Midbrain (tissue), 1 donor: ENCODE measurements at regions not wholly inside any gene's neighbourhood (a gene's known extent, or its start where the extent isn't known, plus 50 kb on each side); places are given as distances from the start of the nearest gene placed in this dataset.
A peak's percentile ranks its signal among the peaks of the same experiment; 100 is the strongest.

Experiments used
- DNase-seq: peaks from one replicate; lab custom pipeline; 2025; lab: John Stamatoyannopoulos, UW

DNA sequence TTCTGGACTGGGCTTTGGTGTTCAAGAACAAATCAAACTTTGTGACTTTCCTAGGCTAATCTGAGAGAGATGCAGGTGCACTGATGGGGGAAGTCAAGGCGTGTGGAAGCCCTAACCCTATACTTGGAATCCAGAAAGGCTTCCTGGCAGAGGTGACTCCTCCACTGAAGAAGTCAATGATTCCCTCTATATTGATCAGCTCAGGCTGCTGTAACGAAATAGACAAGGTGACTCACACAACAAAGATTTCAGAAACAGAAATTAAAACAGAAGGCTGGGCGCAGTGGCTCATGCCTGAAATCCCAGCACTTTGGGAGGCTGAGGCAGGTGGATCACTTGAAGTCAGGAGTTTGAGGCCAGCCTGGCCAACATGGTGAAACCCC is 69.6 kb upstream of the GGTA1 start:
- no peak for DNase-seq

DNA sequence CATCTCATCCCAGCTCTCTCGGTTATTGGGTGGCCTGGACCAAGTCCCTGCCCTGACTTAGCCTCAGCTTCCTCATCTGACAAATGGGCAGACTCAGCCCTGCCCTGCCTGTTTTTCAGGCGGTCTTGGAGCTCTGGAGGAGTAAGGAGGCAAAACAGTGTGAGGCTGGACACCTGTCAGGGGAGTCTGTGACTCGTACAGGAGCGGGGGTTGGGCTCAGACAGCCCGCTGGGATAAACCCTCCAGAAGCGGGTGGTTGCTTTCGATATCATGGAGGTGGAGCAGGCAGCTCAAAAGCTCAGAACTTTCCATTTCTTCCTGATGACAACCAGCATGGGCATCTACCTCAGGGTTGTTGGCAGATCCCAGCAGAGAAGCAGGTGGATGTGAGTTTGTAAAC is 72.9 kb upstream of the GGTA1 start:
- no peak for DNase-seq

DNA sequence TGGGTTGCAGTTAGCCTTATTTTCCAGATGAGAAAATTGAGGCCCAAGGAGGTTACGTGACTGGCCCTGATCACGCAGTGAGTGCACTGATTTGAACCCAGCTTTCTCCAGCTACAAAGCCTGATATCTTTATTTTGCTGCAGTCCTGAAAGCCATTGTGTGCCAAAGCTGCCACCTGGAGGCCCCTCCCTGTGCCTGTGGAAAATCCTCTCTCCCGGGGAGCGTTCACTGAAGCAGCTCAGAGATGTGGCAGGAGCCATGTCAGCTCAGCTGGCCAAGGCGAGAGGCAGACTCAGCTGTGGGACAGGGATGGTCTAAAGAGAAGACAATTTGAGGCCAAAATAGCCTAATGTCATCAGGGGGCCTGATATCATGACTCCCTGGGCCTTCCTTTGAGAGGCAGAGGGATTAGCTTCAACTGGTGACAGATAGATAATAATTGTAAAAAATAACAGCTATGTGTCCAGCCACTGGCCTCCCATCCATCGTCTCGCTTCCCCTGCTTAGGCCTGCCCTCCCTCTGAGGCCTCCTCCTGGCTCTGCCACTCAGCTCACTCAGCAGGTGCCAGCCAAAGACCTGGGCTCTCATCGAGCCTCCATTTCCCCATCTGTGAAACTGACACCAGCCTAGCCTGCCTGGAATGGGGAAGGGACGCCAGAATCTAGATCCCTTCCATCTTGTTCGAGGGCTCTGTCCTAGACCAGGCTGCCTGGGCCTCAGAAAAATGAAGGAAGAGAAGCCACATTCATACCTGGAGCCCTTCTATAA is 74.3 kb upstream of the GGTA1 start:
- no peak for DNase-seq

DNA sequence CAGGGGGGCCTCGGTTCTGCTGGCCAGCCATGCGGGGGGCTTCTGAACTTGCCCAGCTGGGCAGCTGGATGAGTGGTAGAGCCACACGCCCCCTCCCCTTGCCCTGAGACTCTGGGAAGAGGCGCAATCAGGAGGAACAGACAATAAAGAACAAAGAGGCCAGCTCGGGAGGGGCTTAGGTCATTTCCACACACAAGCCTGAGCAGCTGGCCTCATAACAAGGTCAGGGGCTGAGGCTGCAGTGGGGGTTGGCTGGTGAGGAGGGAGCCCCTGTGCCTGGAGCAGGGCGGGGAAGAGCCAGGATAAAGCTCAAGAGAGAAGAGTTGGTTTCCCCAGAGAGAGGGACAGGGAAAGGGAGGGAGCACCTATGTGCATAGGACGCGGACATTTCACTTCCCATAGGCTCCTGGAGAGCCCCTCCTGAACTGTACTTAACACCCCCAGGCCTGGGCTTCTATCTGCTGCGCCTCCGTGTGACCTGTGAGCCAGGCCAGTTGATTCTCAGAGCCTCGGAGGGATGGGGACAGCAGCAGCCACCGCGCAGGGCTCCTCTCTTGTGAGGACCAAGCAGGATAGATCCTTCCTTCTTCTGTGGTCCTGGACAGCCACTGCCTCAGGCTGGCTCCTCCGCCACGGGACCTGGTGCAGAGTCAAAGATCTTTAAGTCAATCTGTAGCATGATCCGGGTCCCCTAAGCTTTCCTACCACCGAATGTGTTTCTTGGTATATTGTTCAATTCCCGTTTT is 75.3 kb upstream of the GGTA1 start:
- DNase-seq: no peak

DNA sequence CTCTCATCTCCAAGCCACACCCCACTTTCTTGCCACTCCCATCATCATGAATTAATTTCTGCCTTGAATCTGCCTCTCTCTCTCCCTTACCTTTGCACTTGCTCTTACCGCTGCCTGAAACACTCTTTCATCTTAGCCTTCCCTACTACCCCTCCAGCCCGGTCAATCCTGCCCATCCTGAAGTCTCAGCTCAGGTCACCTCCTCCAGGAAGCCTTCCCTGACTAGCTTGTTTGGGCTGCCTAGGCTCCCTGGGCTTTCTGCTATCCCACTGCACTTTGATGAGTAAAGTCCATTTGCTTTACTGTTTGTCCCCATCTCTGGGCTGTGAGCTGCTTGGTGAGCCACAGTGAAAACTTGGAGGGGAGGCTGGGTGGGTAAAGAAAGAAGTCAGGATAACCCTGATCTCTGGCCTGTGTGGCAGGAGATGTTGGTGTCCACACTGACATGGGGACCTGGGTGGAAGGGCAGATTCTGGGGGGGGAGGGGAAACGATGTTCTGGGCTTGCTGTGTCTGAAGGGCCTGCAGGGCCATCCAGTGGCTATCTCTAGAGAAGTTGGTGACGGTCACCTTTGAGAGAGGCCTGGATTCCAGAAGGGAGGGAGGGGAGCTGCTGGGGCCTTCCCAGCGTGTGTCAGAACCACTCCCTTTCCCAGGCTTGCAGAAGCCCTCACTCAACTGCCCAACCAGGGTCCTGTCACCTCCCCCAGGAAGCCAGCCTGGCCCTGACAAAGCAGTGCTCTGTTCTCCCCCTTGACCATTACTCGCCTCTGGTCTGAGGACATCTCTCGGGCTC is 75.0 kb upstream of the DAB2IP start:
- no peak for DNase-seq

DNA sequence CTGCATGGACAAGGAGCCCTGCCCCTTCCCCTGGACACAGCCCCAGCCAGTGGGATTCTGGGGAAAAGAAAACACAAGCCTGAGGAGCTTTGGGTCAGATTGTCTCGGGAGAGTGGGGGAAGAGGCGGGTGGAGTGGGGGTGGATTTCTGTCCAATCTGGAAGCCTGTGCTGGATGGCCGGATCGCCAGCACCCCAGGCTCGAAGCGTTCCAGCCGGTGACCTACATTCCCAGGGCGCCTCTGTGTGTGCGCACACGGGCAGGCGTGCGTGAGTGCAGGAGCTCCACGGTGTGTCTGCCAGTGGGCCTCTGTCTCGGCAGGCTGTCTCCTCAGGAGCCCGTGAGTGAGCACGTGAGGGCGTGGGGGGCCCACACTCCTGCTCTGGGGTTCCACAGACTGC is 74.3 kb upstream of the DAB2IP start:
- DNase-seq: no peak

DNA sequence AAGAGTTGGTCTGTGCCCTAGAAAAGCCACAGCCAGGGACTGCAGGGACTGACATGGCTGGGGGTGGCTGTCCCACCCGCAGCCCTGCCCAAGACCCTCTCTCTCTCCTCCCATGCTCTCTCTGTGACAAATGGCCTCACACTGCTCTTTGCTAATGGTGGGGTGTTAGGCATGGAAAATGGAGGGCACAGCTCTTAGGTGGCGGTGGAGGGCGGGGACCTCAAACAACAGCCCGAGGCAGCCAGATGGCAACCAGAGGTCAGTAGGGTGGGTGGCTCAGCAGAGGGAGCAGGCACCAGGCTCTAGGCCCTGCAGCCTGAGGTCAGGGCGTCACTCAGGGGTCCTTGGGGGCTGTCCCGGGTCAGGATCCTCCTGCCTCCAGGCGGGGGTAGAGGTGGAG is 73.9 kb upstream of the DAB2IP start:
- DNase-seq: no peak

DNA sequence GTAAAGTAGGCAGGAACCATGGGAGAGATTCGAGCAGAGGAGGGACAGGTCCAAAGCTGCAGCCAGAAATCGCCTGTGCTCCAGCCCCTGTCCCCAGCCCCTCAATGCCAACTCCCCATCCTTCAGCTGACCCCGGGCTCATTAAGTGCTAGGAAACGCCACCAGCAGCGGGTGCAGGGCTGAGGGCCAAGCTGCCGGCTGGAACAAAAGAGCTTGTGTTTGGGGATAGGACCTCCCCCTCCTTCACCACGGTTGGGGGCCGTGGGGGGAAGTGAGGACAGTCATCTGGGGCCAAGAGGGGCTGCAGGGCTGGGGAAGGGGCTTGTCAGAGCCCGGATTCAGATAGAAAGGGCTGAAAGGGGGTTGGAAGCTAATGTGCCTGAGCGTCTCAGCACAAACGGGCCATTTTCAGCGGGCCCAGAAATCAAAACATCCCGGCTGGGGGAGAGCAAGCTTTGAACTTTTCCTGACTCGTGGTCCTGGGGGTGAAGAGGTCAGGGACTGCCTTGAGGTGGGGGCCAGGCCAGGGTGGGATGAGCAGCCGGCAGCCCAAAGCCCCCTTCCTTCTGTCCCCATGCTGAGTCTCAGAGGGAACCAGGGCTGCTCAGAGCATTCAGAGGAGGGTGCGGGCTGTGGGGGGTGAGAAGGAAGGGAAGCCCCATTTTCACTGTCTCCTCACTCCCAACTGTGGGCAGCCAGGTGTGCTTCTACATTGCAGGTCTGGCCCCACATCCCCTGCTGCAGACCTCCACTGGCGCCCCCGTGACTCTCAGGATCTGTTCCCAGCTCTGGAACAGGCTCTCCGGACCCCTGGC is 69.4 kb upstream of the DAB2IP start:
- peak; percentile 64 for DNase-seq

DNA sequence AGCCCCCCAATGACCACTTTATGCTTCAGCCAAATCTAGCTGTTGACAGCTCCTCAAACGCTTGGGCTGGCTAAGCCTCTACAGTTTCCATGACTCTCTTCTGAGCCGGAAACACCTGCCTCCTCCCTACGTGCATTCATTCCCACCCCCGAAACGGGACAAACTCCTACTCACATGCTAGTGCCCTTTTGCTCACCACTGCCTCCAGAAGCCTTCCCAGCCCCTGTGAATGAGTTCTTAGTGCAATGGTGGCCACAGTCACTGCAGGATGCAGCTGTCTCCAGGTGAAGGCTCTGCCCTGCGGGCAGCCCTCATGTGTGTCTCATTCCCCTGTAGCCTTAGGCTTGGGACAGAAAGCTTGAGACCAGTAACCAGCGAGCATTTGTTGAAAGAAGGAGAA is 68.8 kb upstream of the DAB2IP start:
- DNase-seq: no peak

DNA sequence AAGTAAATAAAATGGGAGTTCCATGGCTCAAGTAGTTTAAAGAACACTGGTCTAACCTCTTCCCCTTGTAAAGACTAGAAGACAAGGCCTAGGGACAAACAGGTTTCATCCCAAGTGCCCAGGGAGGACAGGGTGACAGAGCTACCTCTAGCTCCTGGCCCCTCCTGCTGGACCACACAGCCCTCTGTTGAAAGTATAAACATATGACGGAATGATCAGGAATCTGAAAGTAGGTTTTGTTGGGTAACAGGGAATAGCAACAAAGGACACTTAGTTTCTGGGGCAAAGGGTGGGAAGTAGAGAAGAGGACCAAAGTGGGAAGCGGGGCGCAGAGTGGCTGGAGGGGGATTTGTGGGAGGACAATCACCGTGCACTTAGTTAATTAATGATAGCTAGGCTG is 67.0 kb upstream of the DAB2IP start:
- no peak for DNase-seq

DNA sequence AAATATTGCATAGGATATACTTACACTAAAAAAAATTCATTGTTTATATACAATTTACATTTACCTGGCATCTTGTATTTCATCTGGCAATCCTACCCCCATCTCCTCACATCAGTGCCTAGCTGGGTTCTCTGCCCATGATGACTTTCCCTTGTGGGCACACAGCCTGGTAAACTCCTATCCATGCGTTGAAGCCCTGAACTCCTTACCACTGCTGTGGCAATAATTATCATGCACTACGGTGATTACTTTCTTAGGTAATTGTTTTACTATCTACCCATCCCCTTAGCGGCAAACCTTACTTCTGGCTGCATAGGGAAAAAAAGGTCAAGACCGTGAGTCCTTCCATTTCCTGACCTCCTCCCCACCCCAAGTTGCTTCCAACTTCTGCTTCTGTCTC is 63.6 kb upstream of the DAB2IP start:
- no peak for DNase-seq

DNA sequence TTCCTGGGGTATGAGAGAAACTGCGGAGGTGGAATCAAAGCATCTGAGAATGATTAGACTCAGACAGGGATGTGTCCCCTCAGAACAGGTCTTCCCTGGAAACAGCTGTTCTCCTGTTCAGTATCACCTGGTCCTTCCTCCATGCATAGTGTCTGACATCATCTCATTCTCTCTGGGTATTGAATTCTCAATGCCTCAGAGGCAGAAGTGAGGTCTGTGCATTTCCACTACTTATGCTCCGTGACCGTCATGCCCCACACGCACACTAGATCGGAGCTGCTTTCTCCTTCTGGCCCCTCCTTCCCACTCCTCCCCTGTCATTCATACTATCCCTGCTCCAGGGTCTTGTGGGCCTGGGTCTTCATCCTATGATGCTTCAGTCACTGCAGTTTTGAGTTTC is 61.4 kb upstream of the DAB2IP start:
- no peak for DNase-seq

DNA sequence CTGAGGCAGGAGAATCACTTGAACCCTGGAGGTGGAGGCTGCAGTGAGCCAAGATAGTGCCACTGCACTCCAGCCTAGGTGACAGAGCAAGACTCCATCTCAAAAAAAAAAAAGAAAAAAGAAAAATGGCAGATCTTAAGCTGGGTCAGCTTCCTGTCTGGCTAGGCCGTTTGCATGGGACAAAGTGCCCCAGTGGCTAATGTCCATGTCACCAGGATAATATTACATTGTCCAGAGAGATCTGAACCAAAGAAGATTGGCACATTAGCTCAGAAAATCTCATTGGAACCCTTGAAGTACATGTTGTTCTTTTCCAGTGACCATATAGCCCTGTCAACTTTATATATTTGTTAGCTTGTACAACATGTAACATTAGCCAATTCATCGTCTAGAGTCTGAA is 59.2 kb upstream of the DAB2IP start:
- DNase-seq: no peak

DNA sequence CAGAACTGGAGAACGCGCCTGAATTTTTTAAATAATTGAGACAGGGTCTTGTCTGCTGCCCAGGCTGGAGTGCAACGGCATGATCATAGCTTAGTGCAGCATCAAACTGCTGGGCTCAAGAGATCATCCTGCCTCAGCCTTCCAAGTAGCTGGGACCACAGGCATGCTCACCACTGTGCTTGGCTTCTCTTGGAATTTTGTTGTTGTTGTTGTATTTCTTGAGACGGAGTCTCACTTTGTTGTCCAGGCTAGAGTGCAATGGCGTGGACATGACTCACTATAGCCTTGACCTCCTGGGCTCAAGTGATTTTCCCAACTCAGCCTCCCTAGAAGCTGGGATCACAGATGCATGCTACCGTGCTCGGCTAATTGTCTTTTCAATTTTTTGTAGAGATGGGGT is 58.4 kb upstream of the DAB2IP start:
- no peak for DNase-seq

DNA sequence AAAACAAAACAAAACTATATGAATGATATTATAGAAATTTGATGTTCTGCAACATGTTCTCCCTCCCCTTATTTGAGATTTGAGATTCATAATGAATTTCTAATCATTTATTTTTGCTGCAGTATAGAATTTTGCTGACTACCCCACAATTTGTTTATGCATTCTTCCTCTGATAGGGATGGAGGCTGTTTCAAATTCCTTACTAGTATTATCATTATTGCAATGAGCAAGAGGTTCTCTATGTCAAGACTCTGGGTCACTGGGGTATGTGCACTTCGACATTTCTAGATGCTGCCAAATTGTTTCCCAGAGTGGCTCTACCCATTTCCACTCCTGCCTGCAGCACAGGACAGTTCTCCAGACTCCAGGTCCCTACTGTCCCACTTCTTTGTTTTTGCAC is 54.9 kb upstream of the DAB2IP start:
- no peak for DNase-seq

DNA sequence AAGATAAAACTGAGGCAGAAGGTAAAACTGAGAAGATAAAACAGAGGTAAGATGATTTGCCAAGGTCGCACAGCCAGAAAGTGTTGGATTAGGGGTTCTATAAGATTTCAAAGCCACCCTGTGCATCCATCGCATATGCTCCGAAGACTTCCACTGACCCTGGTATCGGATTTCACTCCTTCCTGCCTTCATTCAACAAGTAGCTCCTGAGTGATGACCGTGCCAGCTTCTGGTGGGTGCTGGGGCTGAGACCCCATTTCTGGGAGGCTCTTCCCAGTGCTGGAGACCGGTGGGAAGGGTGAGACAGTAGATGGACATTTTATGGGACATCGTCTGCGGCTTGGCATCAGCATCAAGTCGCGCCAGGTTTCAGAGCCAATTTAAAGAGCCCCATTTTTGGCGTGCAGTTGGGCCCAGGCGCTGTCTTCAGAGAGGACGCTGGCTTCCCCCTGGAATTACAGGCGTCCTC is 53.7 kb upstream of the DAB2IP start:
- no peak for DNase-seq

DNA sequence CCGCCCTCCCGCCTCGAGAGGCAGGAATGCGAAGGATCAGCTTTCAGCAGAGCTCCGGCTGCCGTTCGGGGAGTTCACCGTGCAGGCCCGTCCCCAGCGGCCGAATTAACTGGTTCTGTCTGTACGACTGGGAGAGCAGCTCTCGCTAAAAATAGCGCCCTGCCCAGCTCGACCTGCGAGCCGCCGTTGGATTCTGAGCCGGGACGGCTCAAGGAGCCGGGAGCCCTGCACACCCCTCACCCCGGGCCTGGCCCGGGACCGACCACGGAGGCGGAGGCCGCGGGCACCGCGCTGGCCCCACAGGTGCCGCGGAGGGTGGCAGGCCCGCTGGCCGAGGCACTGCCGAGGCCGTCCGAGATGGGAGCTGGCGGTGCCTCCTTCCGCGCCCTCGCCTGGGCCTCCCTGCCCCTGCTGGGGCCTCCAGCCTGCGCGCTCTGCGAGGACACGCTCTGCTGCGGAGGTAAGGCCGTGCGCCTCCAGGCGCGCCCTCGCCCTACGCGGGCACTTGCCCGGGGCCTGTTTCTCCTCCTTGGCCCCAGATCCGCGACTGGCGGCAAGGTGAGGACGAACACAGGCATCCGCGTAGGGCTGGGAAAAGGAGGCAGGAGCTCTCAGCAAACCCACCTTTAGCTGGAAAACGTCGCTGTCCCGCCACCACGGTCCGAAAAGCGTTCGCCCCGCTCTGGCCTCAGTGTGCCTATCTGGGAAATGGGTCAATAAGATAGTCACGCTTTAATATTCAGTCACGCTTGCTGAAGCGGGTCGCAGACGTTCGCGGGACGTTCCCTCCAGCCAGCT is 53.1 kb upstream of the DAB2IP start:
- no peak for DNase-seq

DNA sequence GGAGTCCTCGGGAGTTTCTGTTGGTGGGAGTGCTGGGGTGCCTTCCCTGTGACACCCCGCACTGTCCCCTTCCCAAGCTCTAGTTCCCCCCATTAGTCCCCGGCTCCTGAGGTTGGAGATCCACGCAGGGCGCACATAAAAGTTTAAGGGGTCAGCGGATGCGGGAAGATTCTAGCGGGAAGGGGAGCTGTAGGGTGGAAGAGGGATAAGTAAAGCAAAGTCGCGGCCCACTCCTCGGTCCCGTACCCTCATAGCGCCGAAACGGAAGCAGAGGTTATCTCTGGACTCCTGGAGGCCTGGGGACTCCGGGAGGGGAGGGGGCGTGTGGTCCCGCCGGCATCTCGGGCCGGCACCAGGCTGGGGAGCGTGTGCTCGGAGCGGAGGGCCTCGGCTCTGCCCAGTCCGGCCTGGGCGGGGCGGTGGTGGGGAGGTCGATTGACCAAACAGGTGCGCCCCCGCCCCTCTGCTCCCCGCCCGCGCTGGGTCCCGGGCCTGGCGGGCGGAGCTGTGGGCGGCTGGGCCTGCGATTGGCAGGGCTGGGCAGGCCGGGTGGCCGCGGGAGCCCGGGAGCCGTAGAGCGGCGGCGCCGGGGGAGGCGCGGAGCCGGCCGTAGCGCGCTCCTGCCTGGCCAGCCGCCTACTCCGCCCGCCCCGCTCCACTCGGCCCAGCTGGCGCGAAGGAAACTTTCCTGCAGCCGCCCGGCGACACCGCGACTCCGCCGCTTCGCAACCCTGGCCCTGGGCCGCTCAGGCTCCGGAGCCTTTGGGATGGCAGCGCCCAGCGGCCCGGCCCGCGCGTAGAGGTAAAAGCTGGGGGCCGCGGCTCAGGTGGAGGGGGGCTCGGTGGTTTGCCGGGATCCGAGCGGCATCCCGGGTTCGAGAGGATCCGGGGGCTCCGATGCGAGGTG is 52.2 kb upstream of the DAB2IP start:
- peak; percentile 44 for DNase-seq

DNA sequence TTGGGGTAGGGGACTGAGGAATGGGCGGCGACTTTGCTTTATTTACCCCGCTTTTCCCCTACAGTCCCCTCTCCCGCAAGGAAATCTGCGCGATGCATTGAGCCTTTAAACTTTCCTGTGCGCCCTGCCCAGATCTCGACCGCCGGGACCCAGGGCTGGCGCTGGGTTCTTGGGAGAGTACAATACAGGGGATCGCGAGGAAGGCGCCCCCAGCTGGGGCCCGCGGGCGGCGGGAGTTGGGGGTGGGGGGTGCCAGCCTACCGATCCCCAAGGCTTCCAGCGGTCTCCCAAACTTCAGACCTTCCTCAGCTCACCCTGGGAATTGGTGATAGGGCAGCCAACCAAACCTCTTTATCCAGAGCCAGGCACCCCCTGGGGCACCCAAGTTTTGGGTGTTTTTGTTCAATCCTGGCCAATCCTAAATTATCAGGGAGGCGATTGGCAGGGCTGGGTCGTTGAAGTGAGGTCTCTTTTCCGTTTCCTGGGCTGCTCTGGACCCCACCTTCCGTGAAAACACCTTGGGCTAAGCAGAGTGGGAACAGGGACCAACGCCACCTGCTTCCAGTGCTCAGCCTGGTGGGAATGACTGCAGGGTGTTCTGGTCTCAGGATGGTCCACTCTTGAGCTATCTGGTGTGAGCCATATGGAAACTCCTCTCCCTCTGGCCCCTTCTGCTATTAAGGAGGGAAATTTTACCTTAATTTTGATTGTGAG is 51.4 kb upstream of the DAB2IP start:
- DNase-seq: no peak
